SK-N-SH (cell line): ENCODE measurements at regions not wholly inside any gene's neighbourhood (a gene's known extent, or its start where the extent isn't known, plus 50 kb on each side); places are given as distances from the start of the nearest gene placed in this dataset.

Experiments
- CTCF ChIP-seq: fragments of 200-600 bp; sonication (generic); IDR thresholded peaks from 2 replicates; pipeline ENCODE4 v1.6.1; 2017; ENCODE audit warnings: antibody characterized with exemption, mild to moderate bottlenecking, moderate library complexity
- ELF1 ChIP-seq: IDR thresholded peaks from 2 replicates; pipeline ENCODE4 v1.4.0; 2012
- EP300 ChIP-seq, 2 experiments: IDR thresholded peaks; 2 replicates each; pipeline versions ENCODE4 v1.4.0 to v1.6.1; 2012; ENCODE audit warnings: borderline replicate concordance in 1 of 2, low read depth in 1 of 2, low read length in 1 of 2
- FOXM1 ChIP-seq: IDR thresholded peaks from 2 replicates; pipeline ENCODE4 v1.4.0; 2012; ENCODE audit warnings: low read depth, mild to moderate bottlenecking
- MAX ChIP-seq: IDR thresholded peaks from 2 replicates; pipeline ENCODE4 v1.4.0; 2012; ENCODE audit warnings: low read depth
- MXI1 ChIP-seq: IDR thresholded peaks from 2 replicates; pipeline ENCODE4 v1.6.1; 2012; ENCODE audit warnings: mild to moderate bottlenecking, low read depth, low read length, improper control_type of control experiment
- POLR2AphosphoS5 ChIP-seq: IDR thresholded peaks from 2 replicates; pipeline ENCODE4 v1.6.1; 2012; ENCODE audit warnings: low read depth, low read length
- RAD21 ChIP-seq: IDR thresholded peaks from 2 replicates; pipeline ENCODE4 v1.6.1; 2012; ENCODE audit warnings: mild to moderate bottlenecking, low read length
- RFX5 ChIP-seq: IDR thresholded peaks from 2 replicates; pipeline ENCODE4 v1.6.1; 2012; ENCODE audit warnings: mild to moderate bottlenecking, improper control_type of control experiment, low read length
- RXRA ChIP-seq: IDR thresholded peaks from 2 replicates; pipeline ENCODE4 v1.4.0; 2012; ENCODE audit warnings: low read depth, mild to moderate bottlenecking, borderline replicate concordance
- SMC3 ChIP-seq: IDR thresholded peaks from 2 replicates; pipeline ENCODE4 v1.6.1; 2012; ENCODE audit warnings: low read depth, low read length, improper control_type of control experiment
- YY1 ChIP-seq: IDR thresholded peaks from 2 replicates; pipeline ENCODE4 v1.4.0; 2012; ENCODE audit warnings: low read depth, mild to moderate bottlenecking
- ZBTB33 ChIP-seq: IDR thresholded peaks from 2 replicates; pipeline ENCODE4 v1.4.0; 2012; ENCODE audit warnings: low read depth, borderline replicate concordance

DNA sequence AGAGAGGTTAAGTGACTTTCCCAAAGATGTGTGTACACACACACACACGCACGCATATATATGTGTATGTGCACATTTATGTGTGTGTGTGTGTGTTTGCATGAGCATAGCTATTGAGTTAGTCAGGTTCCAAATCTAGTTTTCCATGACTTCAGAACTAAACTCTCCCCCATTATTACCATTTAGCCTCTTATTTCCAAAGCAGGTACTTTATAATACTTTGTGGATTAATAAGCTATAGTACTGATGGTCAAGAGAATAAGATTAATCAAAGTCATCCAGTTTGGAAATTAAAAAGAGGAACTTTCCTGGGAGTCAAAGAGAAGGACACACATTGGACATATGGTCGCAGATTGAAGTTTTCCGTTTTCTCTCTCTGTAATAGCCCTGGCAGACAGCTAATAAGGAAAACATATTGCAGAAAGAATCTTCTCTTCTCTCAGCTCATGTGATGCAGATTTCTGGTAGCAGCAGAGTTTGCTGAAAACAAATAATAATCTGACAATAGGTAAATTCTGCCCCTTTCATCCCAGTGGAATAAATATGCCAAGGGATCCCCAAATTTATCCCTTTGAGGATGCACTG is 410.9 kb upstream of the TCF4 start:
- TF ChIP-seq CTCF (no peak), RXRA (no peak), ZBTB33 (no peak), MXI1 (no peak), RAD21 (no peak), YY1 (no peak), EP300 (IDR thresholded peaks at IDR 0.05; ENCODE audit: borderline replicate concordance in 1 of 2, low read depth in 1 of 2, low read length in 1 of 2) (no peak), POLR2AphosphoS5 (no peak), SMC3 (no peak), MAX (no peak), RFX5 (no peak), ELF1 (no peak), FOXM1 (no peak)
